ENCODE measurements at regions not wholly inside any gene's neighbourhood (a gene's known extent, or its start where the extent isn't known, plus 50 kb on each side); places are given as distances from the start of the nearest gene placed in this dataset.
"Not testable (repeated sequence)": the region's sequence is repeated elsewhere in the genome, so short reads cannot be mapped to it uniquely, and the experiment has no call there.

GRCh38 chr6:164095056-164095455, 680.5 kb downstream of the QKI start:
- no peak for DNase-seq

GRCh38 chr6:164087870-164088269, 673.4 kb downstream of the QKI start:
- DNase-seq: no peak

GRCh38 chr6:164087211-164087610, 672.7 kb downstream of the QKI start:
- no peak for DNase-seq

GRCh38 chr6:164086076-164086887, 671.8 kb downstream of the QKI start:
- DNase-seq: no peak

GRCh38 chr6:164085091-164086075, 670.9 kb downstream of the QKI start:
- no peak for DNase-seq

- DNase-seq: no peak
Measured at GRCh38 chr6:164079275-164079600, 664.7 kb downstream of the QKI start.

- DNase-seq: no peak
Measured at GRCh38 chr6:164078532-164079274, 664.2 kb downstream of the QKI start.

GRCh38 chr6:164076818-164077532, 662.5 kb downstream of the QKI start:
- not testable (repeated sequence) for DNase-seq

- no peak for DNase-seq
Measured at GRCh38 chr6:164075981-164076615, 661.6 kb downstream of the QKI start.

GRCh38 chr6:164072240-164072666, 657.7 kb downstream of the QKI start:
- no peak for DNase-seq

GRCh38 chr6:164069350-164069990, 655.0 kb downstream of the QKI start:
- no peak for DNase-seq

- no peak for DNase-seq
Measured at GRCh38 chr6:164068527-164068926, 654.0 kb downstream of the QKI start.

GRCh38 chr6:164066766-164067165, 652.2 kb downstream of the QKI start:
- no peak for DNase-seq

- no peak for DNase-seq
Measured at GRCh38 chr6:164066335-164066734, 651.8 kb downstream of the QKI start.

GRCh38 chr6:164063346-164063745, 648.8 kb downstream of the QKI start:
- no peak for DNase-seq

- DNase-seq: no peak
Measured at GRCh38 chr6:164062872-164063271, 648.4 kb downstream of the QKI start.

- DNase-seq: no peak
Measured at GRCh38 chr6:164057876-164058275, 643.4 kb downstream of the QKI start.

GRCh38 chr6:164051427-164051826, 636.9 kb downstream of the QKI start:
- DNase-seq: no peak

- no peak for DNase-seq
Measured at GRCh38 chr6:164049517-164049988, 635.0 kb downstream of the QKI start.

GRCh38 chr6:164048840-164049516, 634.5 kb downstream of the QKI start:
- DNase-seq: no peak

GRCh38 chr6:164045082-164045481, 630.6 kb downstream of the QKI start:
- DNase-seq: no peak
